SKM-1 treated with dmso at 0.1 percent for 144 hours (cell line): ENCODE measurements at regions not wholly inside any gene's neighbourhood (a gene's known extent, or its start where the extent isn't known, plus 50 kb on each side); places are given as distances from the start of the nearest gene placed in this dataset.

ENCODE experiments used
- DNase-seq: peaks from one replicate; lab custom pipeline; 2025; ENCODE audit not compliant: unreplicated experiment; lab: John Stamatoyannopoulos, UW

GRCh38 chr5:173557123-173557903 is 59.1 kb downstream of the BOD1 start:
- DNase-seq = no peak

- no peak for DNase-seq
Observed at GRCh38 chr5:173556142-173557028, 60.1 kb downstream of the BOD1 start.

GRCh38 chr5:173554989-173555705 is 61.3 kb downstream of the BOD1 start:
- no peak for DNase-seq

- DNase-seq = no peak
Observed at GRCh38 chr5:173554038-173554955, 62.2 kb downstream of the BOD1 start.

GRCh38 chr5:173550641-173551040 is 65.8 kb downstream of the BOD1 start:
- DNase-seq = no peak

- no peak for DNase-seq
Observed at GRCh38 chr5:173549644-173550043, 66.8 kb downstream of the BOD1 start.

GRCh38 chr5:173547579-173547978 is 68.9 kb downstream of the BOD1 start:
- DNase-seq = no peak

- no peak for DNase-seq
Observed at GRCh38 chr5:173542964-173543363, 73.5 kb downstream of the BOD1 start.

GRCh38 chr5:173542159-173542558 is 74.3 kb downstream of the BOD1 start:
- DNase-seq = no peak

- DNase-seq = no peak
Observed at GRCh38 chr5:173538654-173539053, 77.8 kb downstream of the BOD1 start.

GRCh38 chr5:173538018-173538417 is 78.4 kb downstream of the BOD1 start:
- DNase-seq = no peak

GRCh38 chr5:173537228-173537627 is 79.2 kb downstream of the BOD1 start:
- no peak for DNase-seq

- DNase-seq = no peak
Observed at GRCh38 chr5:173535976-173536639, 80.3 kb downstream of the BOD1 start.

GRCh38 chr5:173535166-173535975 is 81.1 kb downstream of the BOD1 start:
- DNase-seq = no peak

- DNase-seq = no peak
Observed at GRCh38 chr5:173534664-173535063, 81.8 kb downstream of the BOD1 start.

GRCh38 chr5:173534031-173534430 is 82.4 kb downstream of the BOD1 start:
- no peak for DNase-seq

GRCh38 chr5:173532689-173533250 is 83.7 kb downstream of the BOD1 start:
- no peak for DNase-seq

- DNase-seq = no peak
Observed at GRCh38 chr5:173531863-173532262, 84.6 kb downstream of the BOD1 start.

- DNase-seq = no peak
Observed at GRCh38 chr5:173530547-173530946, 85.9 kb downstream of the BOD1 start.
